NCI-H526 treated with DMSO at 0.1 percent for 48 hours (cell line): ENCODE measurements at regions not wholly inside any gene's neighbourhood (a gene's known extent, or its start where the extent isn't known, plus 50 kb on each side); places are given as distances from the start of the nearest gene placed in this dataset.
"Not testable (repeated sequence)": the region's sequence is repeated elsewhere in the genome, so short reads cannot be mapped to it uniquely, and the experiment has no call there.

ENCODE experiments used
- DNase-seq: peaks from one replicate; lab custom pipeline; 2025; lab: John Stamatoyannopoulos, UW

DNA sequence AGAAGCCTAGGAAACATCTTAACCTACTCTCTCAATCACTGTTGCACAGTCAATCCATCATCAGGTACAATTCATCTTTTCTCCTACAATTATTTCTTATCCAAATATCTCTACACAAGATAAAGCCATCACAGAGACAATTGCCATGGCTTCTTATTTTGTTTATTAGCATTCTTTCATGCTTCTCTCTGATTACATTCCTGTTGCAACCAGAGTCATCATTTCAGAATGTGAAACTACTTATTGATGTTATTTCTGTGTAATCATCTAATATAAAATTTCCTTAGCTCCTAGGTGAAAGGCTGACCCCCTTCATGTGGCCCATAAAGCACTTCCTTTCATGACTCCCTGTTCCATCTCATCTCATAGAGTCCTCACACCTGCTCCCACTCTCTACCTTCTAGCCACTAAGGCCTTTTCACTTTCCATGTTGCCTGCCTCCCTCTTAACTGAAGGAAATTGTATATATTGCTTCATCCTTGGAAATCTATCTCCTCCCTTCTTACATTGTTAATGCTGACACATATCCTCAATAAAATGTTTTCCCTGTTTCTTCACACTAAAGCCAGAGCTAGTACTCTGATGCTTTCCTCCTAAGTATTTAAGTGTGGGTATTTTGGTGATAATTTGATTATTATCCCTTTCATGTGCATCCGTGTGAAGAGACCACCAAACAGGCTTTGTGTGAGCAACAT is 829.9 kb downstream of the FAT4 start:
- DNase-seq, result no peak

GRCh38 chr4:126168484-126168883 is 853.7 kb downstream of the FAT4 start:
- no peak for DNase-seq

DNA sequence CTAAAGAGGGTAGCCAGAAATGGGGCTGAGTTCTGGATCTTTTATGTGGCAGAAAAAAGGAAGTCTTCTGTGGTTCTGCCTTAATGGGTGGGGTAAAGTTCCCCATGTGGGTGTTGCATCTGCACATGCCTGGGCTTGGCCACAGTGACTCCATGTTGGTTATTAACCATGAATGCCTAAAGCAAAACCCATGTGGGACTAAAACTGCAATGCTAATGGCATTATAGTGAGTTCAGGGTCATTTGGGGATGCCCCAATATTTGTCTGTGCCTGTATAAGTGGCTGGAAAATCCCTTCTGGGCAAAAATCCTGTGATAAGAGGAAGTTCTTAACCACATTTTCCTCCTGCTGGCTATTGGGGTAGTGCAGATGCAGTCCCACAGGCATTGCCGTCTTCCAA is 857.4 kb downstream of the FAT4 start:
- no peak for DNase-seq

DNA sequence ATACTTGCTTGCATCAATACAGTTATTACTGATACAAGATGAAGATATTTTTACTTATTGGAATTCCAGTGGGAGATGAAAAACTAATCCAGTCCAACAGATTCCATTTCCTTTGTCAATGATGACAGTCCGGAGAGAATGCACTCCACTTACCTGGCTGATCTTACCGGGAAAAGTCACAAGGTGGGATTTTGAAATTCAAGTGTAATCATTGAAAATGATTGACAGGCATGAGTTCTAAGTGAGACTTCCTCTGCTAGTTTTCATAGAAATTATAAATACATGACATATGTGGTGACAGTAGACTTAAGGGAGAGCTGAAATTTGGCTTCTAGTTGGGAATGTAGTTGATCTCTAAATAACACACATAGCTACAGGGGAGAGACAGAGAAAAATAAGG is 859.9 kb downstream of the FAT4 start:
- DNase-seq, result no peak

GRCh38 chr4:126180642-126181041 is 865.9 kb downstream of the FAT4 start:
- no peak for DNase-seq

- DNase-seq, result no peak
Observed at GRCh38 chr4:126182336-126182735, 867.6 kb downstream of the FAT4 start.

GRCh38 chr4:126182786-126183185 is 868.0 kb downstream of the FAT4 start:
- DNase-seq, result no peak

DNA sequence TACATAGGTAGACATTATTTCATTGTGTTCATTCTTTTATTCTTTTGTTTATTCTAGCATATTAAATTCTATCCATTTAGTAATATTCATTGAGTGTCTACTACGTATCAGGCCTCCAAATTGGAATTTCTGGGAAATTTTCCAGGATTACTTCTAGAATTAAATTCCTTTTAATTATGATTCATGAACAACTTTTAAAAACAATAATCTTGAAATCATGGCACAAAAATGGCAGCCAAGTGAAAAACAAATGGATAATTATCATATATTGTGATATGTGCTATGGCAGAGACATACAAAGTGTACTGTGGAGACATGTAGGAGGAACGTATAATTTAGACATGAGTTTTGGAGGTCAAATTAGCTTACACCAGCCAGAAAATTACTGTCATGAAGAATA is 868.5 kb downstream of the FAT4 start:
- no peak for DNase-seq

- DNase-seq, result no peak
Observed at GRCh38 chr4:126191536-126191935, 876.8 kb downstream of the FAT4 start.

- no peak for DNase-seq
Observed at GRCh38 chr4:126192506-126192905, 877.8 kb downstream of the FAT4 start.

GRCh38 chr4:126201251-126202138 is 886.7 kb downstream of the FAT4 start:
- not testable (repeated sequence) for DNase-seq

GRCh38 chr4:126202226-126202625 is 887.5 kb downstream of the FAT4 start:
- no peak for DNase-seq

- no peak for DNase-seq
Observed at GRCh38 chr4:126207910-126208309, 893.2 kb downstream of the FAT4 start.

- DNase-seq, result no peak
Observed at GRCh38 chr4:126209147-126209546, 894.4 kb downstream of the FAT4 start.

DNA sequence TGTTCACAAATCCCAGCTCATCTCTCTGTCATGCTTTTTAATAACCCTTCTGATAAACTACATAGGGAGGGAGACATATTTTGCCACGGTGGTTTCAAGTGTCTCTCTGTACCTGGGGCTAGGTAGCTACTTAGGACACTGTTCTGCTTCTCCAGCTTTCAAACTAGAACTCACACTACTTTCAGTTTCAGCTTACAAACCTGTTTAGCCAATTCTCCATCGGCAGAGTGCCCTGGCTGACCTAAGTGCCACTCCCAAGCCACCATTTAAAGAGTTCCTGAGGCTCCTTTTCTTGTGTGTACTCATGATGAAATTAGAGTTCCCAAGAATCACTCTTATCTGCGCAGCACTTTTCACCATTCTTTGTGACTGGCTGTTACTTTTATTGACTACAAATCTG is 899.2 kb downstream of the FAT4 start:
- DNase-seq, result no peak

- no peak for DNase-seq
Observed at GRCh38 chr4:126215759-126216158, 901.0 kb downstream of the FAT4 start.

GRCh38 chr4:126216611-126217010 is 901.9 kb downstream of the FAT4 start:
- DNase-seq, result no peak

DNA sequence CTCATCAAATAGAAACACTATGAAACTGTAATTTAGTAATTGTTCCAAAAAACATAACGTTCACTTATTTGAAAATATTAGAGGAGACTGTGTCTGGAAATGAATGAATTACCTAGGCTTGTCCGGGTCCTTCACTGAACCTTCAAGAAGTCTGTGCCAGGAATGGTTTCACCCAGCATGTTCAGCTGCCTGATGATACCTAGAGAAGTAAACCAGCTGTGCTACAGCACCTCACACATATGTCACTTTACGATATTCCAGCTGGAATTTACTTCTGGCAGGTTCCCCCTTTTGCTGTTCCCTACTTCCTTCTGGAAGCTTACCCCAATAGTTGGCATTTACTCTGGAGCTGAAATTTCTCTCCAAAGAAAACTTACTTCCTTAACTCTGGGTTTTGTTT is 906.5 kb downstream of the FAT4 start:
- DNase-seq, result no peak

DNA sequence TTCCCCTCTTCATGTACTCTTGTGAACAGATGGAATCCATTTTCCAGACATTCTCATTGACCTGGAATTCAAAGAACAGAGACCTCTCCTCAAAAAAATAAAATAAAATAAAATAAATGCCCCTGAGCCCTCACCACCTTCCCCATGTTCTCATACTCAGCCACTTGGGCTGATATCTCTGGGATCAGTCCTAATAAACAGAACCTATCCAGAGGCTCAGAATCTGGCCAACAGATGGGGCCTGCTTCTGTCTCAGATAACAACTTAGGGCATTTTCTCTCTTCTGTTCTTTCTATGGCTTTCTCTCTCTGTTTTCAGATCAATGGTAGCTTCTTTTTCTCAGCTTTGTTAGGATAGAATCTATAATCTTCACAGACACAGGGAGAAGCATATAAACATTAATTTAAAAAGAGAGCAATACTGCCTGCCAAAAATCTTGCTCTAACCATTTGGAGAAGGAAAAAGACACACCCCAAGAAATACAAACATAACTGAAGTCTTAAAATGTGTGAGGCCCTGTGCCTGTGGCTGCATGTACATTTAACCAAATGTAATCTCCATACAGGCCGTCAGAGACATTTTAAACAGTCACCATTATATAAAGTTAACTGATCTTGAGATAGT is 907.1 kb downstream of the FAT4 start:
- no peak for DNase-seq

GRCh38 chr4:126223784-126224407 is 909.1 kb downstream of the FAT4 start:
- no peak for DNase-seq

- no peak for DNase-seq
Observed at GRCh38 chr4:126227428-126227827, 912.7 kb downstream of the FAT4 start.

DNA sequence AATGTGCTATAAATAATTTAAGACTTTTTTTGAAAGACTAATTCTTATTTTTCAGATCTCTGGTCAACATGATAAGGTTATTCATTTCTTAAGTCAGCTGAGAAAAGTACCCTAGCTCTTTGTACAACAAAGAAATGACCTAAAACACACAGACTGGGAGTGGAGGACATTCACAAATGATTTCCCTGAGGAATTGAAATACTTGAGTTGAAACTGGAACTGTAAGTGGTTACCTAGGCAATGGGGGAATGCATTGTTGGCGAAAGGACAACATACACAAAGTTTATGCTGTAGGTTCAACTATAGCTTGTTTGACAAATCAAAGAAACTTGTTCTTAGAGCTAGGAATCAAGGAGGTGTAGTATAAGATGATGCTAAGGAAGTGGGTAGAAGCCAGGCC is 915.5 kb downstream of the FAT4 start:
- DNase-seq, result no peak

DNA sequence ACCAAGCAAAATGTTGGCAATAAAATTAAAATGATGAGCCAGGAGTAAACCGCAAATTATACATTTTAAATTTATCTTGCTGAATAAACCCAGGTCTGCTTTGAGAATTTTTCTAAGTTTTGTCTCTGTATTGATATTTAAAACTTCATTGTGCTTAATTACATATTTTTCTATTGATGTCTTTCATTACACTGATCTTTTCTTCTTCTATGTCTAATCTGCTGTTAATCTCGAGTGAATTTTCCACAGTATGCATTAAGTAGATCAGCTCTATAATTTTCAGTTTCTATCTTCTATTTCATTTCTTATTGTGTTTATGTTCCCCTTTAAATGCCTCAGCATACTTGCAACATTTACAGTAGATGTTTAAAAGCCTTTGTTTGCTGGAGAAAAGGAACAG is 918.7 kb downstream of the FAT4 start:
- DNase-seq, result no peak
